VCaP (cell line): ENCODE measurements at regions not wholly inside any gene's neighbourhood (a gene's known extent, or its start where the extent isn't known, plus 50 kb on each side); places are given as distances from the start of the nearest gene placed in this dataset.

Source experiments
- H3K27ac ChIP-seq: fragments of 450-650 bp; 2 replicates; pipeline ENCODE4 v1.5.1; 2017
- CTCF ChIP-seq: fragments of 450-650 bp; conservative IDR thresholded peaks from 2 replicates; pipeline ENCODE4 v1.5.1; 2017; ENCODE audit warnings: mild to moderate bottlenecking, moderate library complexity

- TF ChIP-seq CTCF, result no peak
- H3K27ac ChIP-seq, result no peak overlapping the region
Observed at GRCh38 chr13:57824121-57824520, 192.6 kb downstream of the PCDH17 start.

- no peak for TF ChIP-seq CTCF
Observed at GRCh38 chr13:57825066-57825465, 193.5 kb downstream of the PCDH17 start.

GRCh38 chr13:57829496-57829895 is 198.0 kb downstream of the PCDH17 start:
- no peak for TF ChIP-seq CTCF
- no peak overlapping the region for H3K27ac ChIP-seq

More at GRCh38 chr13:57825066-57825465, 193.5 kb downstream of the PCDH17 start:
- no peak overlapping the region for H3K27ac ChIP-seq

- no peak overlapping the region for H3K27ac ChIP-seq
- no peak for TF ChIP-seq CTCF
Observed at GRCh38 chr13:57832187-57832586, 200.6 kb downstream of the PCDH17 start.

- H3K27ac ChIP-seq, result no peak overlapping the region
- no peak for TF ChIP-seq CTCF
Observed at GRCh38 chr13:57837801-57838200, 206.3 kb downstream of the PCDH17 start.

GRCh38 chr13:57843521-57843920 is 212.0 kb downstream of the PCDH17 start:
- TF ChIP-seq CTCF, result no peak
- no peak overlapping the region for H3K27ac ChIP-seq

GRCh38 chr13:57846600-57847173 is 215.1 kb downstream of the PCDH17 start:
- TF ChIP-seq CTCF, result no peak

GRCh38 chr13:57857945-57858344 is 226.4 kb downstream of the PCDH17 start:
- H3K27ac ChIP-seq, result no peak overlapping the region
- no peak for TF ChIP-seq CTCF

More at GRCh38 chr13:57846600-57847173, 215.1 kb downstream of the PCDH17 start:
- H3K27ac ChIP-seq, result no peak overlapping the region
